ENCODE measurements at regions not wholly inside any gene's neighbourhood (a gene's known extent, or its start where the extent isn't known, plus 50 kb on each side); places are given as distances from the start of the nearest gene placed in this dataset.

DNA sequence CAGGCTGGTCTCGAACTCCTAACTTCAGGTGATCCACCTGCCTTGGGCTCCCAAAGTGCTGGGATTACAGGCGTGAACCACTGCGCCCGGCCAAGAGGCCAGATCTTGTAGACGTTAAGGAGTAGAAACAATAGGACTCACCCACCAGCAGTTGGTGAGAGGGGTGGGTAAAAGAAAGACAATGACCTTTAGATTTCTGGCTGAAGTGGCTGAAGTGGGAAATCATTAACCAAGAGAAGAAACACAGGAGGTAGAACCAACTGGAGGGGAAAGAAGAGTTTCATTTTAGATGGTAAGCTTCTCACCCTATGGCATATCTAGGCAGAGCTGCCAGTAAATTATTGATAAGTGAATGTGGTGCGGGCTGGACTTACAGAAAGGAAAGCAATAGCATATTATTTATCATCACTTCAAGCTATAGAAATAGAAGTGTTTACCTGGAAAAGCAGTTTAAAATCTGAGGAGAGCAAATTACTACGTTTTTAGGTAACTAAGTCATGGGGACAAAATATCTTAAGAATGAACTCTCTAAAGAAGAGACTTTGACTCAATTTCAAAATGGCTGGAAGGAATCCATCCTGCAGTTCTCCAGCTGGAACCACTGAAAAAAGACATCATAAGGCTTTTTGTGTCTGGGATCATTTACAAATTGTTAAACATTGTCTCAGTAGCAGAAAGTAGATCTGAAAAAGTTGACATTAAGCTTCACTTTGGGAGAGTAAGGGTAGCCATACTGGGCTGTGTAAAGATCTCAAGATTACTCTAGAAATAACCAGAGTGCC is 109.6 kb downstream of the ALDH8A1 start:
- TF ChIP-seq, protein P1, sequence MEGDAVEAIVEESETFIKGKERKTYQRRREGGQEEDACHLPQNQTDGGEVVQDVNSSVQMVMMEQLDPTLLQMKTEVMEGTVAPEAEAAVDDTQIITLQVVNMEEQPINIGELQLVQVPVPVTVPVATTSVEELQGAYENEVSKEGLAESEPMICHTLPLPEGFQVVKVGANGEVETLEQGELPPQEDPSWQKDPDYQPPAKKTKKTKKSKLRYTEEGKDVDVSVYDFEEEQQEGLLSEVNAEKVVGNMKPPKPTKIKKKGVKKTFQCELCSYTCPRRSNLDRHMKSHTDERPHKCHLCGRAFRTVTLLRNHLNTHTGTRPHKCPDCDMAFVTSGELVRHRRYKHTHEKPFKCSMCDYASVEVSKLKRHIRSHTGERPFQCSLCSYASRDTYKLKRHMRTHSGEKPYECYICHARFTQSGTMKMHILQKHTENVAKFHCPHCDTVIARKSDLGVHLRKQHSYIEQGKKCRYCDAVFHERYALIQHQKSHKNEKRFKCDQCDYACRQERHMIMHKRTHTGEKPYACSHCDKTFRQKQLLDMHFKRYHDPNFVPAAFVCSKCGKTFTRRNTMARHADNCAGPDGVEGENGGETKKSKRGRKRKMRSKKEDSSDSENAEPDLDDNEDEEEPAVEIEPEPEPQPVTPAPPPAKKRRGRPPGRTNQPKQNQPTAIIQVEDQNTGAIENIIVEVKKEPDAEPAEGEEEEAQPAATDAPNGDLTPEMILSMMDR (IDR thresholded peaks at IDR 0.05) = no peak
- DNase-seq (ENCODE audit: low spot score) (no peak), ATAC-seq (ENCODE audit: low FRiP score) (no peak)

DNA sequence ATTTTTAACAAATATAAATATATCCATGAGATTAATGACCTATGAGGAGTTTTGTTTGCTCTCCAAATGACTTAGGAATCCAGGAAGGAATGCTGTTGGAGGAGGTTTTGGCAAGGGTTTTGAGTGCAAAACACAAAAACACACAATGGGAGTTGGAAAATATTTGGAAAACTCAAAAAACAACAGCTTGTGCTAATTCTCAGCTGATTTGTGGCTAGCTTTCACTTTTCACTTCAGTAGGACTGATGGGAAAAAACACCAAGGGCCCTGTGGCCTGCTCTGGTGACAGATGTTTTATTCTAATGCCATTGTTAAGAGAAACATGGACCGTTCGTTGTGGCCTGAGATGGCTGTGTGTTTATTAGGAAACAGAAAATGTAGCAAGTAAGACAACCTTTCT is 113.9 kb downstream of the ALDH8A1 start:
- no peak for DNase-seq (ENCODE audit: low spot score)
- TF ChIP-seq, protein P1 (IDR thresholded peaks at IDR 0.05) = no peak
- ATAC-seq (ENCODE audit: low FRiP score) = no peak

DNA sequence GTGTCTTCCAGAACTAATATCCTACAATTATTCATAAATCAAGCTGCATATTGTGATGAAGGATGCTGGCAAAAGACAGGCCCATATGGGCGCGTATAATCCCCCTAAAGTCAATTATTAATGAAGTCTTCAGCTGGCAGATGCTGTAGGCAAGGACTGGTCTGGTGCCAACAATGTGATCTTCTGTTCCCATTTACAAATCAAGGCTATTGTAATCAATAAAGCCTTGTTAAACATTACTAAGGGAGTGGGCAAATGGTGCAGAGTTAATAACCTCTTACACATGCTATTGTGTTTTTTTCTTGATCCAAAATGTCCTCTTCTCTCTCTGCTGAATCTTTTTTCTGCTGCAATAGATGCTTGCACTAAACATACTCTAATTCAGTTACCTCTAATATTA is 119.0 kb downstream of the ALDH8A1 start:
- DNase-seq (ENCODE audit: low spot score) = no peak
- ATAC-seq (ENCODE audit: low FRiP score) = no peak
- TF ChIP-seq, protein P1 (IDR thresholded peaks at IDR 0.05) = no peak

DNA sequence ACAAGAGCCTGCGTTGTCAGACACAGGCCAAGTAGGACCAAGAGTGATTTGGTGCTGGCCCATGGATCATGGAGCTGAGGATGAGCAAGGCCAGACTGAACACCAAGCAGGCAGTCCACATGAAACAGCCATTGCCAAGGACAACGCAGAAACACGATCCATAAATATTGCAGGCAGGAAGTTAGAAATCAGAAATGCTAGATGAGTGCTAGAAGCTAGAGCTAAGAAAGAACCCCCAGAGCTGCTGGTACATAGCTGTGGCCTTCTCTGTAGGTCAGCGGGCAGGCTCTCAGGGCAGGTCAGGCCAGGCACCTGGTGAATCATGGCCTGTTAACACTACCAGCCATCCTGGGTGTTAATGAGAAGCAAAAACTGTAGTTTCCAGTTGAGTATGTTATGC is 119.7 kb downstream of the ALDH8A1 start:
- DNase-seq (ENCODE audit: low spot score) (no peak), ATAC-seq (ENCODE audit: low FRiP score) (no peak)
- TF ChIP-seq, protein P1 (IDR thresholded peaks at IDR 0.05) = no peak

DNA sequence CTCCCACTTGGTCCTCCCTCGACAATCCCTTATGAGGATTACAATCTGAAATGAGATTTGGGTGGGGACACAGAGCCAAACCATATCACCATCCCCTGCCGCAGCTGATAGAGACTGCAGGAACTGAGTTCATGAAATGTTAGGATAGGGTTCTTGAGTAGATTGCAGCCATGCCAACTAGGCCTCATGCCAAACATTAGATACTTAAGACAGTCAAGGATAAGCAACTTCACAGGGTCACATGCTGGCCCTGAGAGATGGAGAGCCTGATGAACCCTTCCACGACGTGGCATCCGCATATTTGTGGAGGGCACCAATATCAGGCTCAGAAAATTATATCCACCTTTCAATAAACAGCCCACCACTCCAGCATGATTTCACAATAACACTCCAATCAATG is 121.3 kb downstream of the ALDH8A1 start:
- TF ChIP-seq, protein P1 (IDR thresholded peaks at IDR 0.05) = no peak
- ATAC-seq (ENCODE audit: low FRiP score) = no peak
- no peak for DNase-seq (ENCODE audit: low spot score)

DNA sequence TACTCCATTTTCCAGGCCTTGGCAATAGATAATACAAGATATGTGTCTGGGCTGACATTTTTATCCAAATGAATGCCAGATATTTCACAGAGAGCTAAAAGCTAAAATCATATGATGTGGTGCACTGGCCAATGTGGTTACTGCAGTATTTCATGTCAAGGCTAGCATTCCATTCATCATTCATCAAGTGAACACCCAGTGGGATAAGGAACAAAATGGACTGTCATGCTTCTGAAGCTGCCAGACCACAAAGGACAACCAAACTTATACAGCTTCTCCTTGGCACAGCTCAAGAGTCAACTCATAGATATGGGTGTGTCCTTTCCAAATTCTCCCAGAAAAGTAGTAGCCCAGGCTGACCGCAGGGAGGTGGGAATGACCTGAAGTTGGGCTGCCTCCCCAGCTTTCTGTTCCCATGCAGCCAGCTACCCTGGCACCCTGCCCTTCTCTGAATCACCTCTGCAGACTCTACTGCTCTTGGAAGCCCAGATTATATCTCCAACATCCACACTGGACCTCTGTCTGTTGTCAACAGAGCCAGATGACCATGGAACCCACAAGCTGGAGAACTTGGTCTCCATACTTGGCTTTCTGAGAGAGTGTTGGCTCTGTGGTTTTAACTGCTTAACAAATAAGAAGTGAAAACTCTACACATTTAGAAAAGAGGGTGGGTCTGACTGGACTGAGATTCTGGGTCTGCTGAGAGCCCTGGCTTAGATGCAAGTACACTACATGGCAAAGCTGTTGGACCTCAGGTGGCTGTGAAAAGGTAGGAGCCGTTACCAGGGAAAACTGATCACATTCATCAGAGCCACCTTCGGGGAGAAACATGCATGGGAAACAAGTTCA is 122.8 kb downstream of the ALDH8A1 start:
- TF ChIP-seq, protein P1 (IDR thresholded peaks at IDR 0.05) = no peak
- ATAC-seq (ENCODE audit: low FRiP score) (peak; percentile 87), DNase-seq (ENCODE audit: low spot score) (peak; percentile 37)
